Thyroid gland (tissue), 4 donors: ENCODE measurements at regions not wholly inside any gene's neighbourhood (a gene's known extent, or its start where the extent isn't known, plus 50 kb on each side); places are given as distances from the start of the nearest gene placed in this dataset.

Experiments
- POLR2A ChIP-seq, 2 donors: fragments of 450-650 bp; IDR thresholded peaks; one replicate each; pipeline ENCODE4 v1.6.1; 2017; ENCODE audit warnings: antibody characterized with exemption in 2 of 2, mild to moderate bottlenecking in 2 of 2, moderate library complexity in 1 of 2
- TF ChIP-seq, protein P1 (sequence below), 6 experiments: fragments of 200-600 bp in 3 of 6; fragments of 450-650 bp in 3 of 6; sonication (generic) in 3 of 6; IDR thresholded peaks; one replicate each; pipeline ENCODE4 v1.5.1; 2016 to 2019; ENCODE audit warnings: antibody characterized with exemption in 6 of 6, mild to moderate bottlenecking in 2 of 6, inconsistent platforms in 1 of 6, moderate library complexity in 1 of 6

GRCh38 chr11:127143251-127143650, 142.7 kb upstream of the KIRREL3 start:
- TF ChIP-seq POLR2A (IDR thresholded peaks at IDR 0.05), result no peak
- TF ChIP-seq, protein P1, sequence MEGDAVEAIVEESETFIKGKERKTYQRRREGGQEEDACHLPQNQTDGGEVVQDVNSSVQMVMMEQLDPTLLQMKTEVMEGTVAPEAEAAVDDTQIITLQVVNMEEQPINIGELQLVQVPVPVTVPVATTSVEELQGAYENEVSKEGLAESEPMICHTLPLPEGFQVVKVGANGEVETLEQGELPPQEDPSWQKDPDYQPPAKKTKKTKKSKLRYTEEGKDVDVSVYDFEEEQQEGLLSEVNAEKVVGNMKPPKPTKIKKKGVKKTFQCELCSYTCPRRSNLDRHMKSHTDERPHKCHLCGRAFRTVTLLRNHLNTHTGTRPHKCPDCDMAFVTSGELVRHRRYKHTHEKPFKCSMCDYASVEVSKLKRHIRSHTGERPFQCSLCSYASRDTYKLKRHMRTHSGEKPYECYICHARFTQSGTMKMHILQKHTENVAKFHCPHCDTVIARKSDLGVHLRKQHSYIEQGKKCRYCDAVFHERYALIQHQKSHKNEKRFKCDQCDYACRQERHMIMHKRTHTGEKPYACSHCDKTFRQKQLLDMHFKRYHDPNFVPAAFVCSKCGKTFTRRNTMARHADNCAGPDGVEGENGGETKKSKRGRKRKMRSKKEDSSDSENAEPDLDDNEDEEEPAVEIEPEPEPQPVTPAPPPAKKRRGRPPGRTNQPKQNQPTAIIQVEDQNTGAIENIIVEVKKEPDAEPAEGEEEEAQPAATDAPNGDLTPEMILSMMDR (IDR thresholded peaks at IDR 0.05), result no peak
